ENCODE measurements at regions not wholly inside any gene's neighbourhood (a gene's known extent, or its start where the extent isn't known, plus 50 kb on each side); places are given as distances from the start of the nearest gene placed in this dataset.

DNA sequence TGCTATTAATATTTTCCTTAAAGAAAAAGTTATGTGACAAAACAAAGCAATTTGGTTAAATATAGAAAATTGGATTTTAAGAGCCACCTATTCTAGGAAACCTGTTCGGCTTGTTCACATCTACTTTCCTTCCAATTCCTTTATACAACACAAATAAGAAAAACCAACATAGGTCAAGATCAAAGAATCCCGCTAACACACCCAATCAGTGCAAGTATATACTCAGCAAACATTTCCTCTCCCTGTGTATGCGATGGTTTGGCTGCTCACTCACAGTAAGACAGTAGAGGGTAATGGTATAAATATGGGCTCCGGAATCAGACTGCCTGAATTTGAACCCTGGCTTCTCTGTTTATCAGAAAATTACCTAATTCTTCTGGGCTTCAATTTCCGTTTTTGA, 757.5 kb upstream of the ZNF608 start:
- H3K9me3 ChIP-seq (ENCODE audit: control insufficient read depth, low read length, poor library complexity, severe bottlenecking), result no peaks in the 10 kb centered on the region
- no peaks in the 10 kb centered on the region for H3K27me3 Mint-ChIP-seq
- H3K27ac Mint-ChIP-seq, result no peak overlapping the region
- H3K4me1 Mint-ChIP-seq, result no peaks in the 10 kb centered on the region
- no peak overlapping the region for H3K4me3 Mint-ChIP-seq
- H3K36me3 Mint-ChIP-seq (ENCODE audit: low read depth), result no peaks in the 10 kb centered on the region
- DNase-seq, result no peak
- no peak for ATAC-seq

DNA sequence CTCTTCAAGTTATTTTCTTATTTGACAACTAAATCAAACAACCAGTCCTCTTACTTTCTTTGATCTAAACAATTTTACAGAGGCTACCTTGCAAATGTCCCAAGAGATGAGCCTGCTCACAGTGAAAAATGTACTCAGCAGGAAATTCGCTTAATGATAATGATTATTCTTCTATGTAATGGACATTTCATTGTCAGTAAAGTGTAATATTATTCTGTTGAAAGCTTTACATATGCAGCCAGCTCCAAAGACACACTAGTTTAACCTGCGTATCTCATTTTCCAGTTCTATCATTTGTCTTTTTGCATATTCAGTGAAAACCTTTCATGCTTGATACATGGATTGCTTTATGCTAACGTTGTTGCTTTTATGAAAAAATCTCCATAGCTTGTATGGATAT, 758.7 kb upstream of the ZNF608 start:
- Mint-ChIP-seq H3K36me3 (ENCODE audit: low read depth) (no peaks in the 10 kb centered on the region), H3K4me1 (no peaks in the 10 kb centered on the region), H3K27ac (no peak overlapping the region), H3K4me3 (no peak overlapping the region), H3K27me3 (no peaks in the 10 kb centered on the region)
- DNase-seq (no peak), ATAC-seq (no peak)
- no peaks in the 10 kb centered on the region for H3K9me3 ChIP-seq (ENCODE audit: control insufficient read depth, low read length, poor library complexity, severe bottlenecking)

DNA sequence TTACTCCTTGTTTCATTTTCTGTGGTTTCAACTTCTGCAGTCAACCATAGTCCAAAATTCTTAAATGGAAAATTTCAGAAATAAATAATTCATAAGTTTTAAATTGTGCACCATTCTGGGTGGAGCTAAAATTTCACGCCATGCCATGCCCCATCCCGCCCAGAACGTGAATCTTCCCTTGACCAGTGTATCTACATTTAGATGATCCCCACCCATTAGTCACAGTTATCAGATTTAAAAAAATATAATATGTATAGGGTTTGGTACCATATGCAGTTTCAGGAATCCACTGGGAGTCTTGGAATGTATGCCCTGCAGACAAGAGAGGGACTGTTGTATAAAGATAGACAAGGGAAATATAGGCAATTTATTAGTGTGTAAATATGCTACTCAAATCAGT, 759.7 kb upstream of the ZNF608 start:
- DNase-seq (no peak), ATAC-seq (no peak)
- Mint-ChIP-seq H3K27ac (no peak overlapping the region), H3K36me3 (ENCODE audit: low read depth) (no peaks in the 10 kb centered on the region), H3K4me3 (no peak overlapping the region), H3K27me3 (no peaks in the 10 kb centered on the region), H3K4me1 (no peaks in the 10 kb centered on the region)
- no peaks in the 10 kb centered on the region for H3K9me3 ChIP-seq (ENCODE audit: control insufficient read depth, low read length, poor library complexity, severe bottlenecking)

DNA sequence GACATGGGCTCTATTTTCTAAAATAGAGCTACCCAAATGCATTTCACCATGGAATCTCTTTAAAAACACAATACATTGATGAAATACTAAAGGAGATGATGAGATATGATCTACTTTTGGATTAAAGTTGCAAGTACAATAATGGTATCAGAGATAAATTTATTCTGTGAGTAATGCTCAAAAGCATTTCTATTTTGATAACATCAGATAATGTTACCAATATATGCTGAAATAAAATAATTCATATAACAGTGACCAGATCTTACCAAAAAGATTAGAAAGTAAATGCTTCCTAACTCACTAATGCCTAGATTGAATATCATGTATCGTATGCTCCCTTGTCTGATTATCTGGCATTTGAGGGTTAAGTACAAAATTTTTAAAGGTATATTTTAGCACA, 761.8 kb upstream of the ZNF608 start:
- no peaks in the 10 kb centered on the region for H3K36me3 Mint-ChIP-seq (ENCODE audit: low read depth)
- H3K27me3 Mint-ChIP-seq, result no peaks in the 10 kb centered on the region
- H3K27ac Mint-ChIP-seq, result no peak overlapping the region
- no peak for ATAC-seq
- no peak overlapping the region for H3K4me3 Mint-ChIP-seq
- H3K9me3 ChIP-seq (ENCODE audit: control insufficient read depth, low read length, poor library complexity, severe bottlenecking), result no peaks in the 10 kb centered on the region
- no peaks in the 10 kb centered on the region for H3K4me1 Mint-ChIP-seq
- no peak for DNase-seq

DNA sequence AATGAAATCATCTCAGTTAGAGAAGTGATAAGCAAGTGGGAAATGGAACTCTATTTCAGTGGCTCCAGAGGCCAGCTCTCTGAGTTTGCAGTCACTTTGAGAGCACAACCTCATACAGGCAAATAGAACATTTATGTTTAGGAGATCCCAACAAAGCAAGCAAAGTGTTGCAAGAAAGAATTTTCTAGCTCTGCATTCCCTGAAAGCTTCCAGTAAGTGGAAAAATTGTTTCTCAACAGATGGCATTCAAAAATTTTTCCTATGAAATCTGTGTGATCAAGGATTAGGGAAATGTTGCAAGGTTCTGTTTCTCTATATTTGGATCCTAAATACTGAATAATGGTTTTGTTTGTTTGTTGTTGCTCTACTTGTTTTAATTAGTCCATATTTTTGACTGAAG, 764.2 kb upstream of the ZNF608 start:
- no peaks in the 10 kb centered on the region for H3K9me3 ChIP-seq (ENCODE audit: control insufficient read depth, low read length, poor library complexity, severe bottlenecking)
- ATAC-seq, result no peak
- Mint-ChIP-seq H3K27me3 (no peaks in the 10 kb centered on the region), H3K4me1 (no peaks in the 10 kb centered on the region), H3K27ac (no peak overlapping the region), H3K36me3 (ENCODE audit: low read depth) (no peaks in the 10 kb centered on the region), H3K4me3 (no peak overlapping the region)
- DNase-seq, result no peak

DNA sequence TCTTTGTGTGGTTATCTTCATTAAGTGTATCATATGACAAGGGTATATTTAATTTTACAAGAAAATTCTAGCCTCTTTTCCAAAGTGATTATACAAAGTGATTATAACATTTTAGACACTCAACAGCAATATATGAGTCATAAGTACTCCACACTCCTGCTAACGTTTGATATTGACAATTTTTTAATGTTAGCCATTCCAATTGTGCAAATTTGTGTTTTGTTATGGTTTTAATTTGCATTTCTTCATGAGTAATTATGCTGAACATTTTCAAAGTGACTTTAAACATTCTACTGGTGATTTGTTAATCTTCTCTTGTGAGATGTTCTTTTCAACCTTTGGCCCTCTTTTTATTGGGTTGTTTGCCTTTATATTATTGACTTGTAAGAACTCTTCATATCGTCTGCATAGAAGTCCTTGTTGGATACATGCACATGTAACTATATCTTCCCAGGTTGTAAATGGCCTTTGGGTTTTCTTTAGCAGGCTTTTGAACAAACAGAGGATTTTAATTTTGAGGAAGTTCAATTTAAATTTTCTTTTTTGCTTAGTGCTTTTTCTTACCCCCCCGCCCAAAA, 771.6 kb upstream of the ZNF608 start:
- Mint-ChIP-seq H3K27me3 (no peaks in the 10 kb centered on the region), H3K4me1 (no peaks in the 10 kb centered on the region), H3K36me3 (ENCODE audit: low read depth) (no peaks in the 10 kb centered on the region), H3K27ac (no peak overlapping the region), H3K4me3 (no peak overlapping the region)
- no peaks in the 10 kb centered on the region for H3K9me3 ChIP-seq (ENCODE audit: control insufficient read depth, low read length, poor library complexity, severe bottlenecking)
- ATAC-seq (no peak), DNase-seq (no peak)

DNA sequence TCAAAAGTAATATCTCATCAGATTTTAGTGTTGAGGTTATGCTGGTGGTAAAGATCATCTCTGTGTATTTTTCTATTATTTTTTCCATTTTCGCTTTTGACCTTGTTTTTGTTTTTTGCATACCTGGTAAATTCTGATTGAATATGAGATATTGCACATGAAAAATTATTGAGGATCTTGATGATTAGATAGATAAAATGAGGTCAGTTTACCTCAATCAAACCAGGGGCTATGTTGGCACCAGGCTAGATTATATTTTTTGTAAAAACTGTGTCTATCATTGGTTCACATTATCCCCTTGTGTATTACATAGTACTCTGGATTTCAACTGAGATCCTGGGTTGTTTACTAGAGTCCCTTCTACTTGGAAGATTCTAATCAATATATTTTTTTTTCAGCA, 774.9 kb upstream of the ZNF608 start:
- Mint-ChIP-seq H3K4me1 (no peaks in the 10 kb centered on the region), H3K36me3 (ENCODE audit: low read depth) (no peaks in the 10 kb centered on the region), H3K4me3 (no peak overlapping the region), H3K27ac (no peak overlapping the region), H3K27me3 (no peaks in the 10 kb centered on the region)
- no peak for ATAC-seq
- no peak for DNase-seq
- no peaks in the 10 kb centered on the region for H3K9me3 ChIP-seq (ENCODE audit: control insufficient read depth, low read length, poor library complexity, severe bottlenecking)

DNA sequence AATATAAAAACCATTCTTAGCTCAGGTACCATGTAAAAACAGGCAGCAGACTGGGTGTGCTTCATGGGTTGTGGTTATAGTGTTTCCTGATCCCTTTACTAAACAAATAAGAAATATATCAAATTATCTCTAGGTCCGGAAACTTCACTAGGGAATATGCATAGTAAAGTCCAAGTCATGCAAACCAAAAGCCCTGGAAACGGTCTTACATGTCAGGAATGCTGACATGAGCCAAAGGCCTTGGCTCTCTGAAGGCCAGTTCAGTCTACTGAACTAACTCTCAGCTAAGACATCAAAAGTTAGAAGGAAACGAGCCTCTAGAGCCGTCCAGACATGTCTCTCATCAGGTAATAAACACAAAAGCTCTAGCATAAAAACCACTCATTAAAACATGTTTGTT, 778.9 kb upstream of the ZNF608 start:
- Mint-ChIP-seq H3K36me3 (ENCODE audit: low read depth) (no peaks in the 10 kb centered on the region), H3K4me3 (no peak overlapping the region), H3K4me1 (no peaks in the 10 kb centered on the region), H3K27me3 (no peaks in the 10 kb centered on the region), H3K27ac (no peak overlapping the region)
- no peak for DNase-seq
- no peak for ATAC-seq
- H3K9me3 ChIP-seq (ENCODE audit: control insufficient read depth, low read length, poor library complexity, severe bottlenecking), result no peaks in the 10 kb centered on the region

DNA sequence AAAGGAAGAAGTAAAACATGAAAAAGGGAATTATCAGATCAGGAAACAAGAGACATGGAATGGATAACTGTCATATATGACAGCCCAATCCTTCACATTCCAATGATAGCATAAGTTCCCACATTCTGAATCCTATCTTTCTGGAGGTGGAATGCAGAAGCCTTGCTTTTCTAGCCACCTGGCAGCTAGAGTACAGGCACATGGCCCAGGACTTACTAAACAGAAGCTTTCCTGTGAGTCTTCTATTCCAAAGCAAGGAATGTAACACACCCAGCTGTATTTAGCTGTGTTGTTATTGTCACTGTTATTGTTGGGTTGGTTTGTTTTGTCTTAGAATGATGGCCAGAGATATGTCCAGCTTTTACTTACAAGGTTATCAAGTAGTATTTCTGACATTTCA, 780.5 kb upstream of the ZNF608 start:
- Mint-ChIP-seq H3K4me3 (no peak overlapping the region), H3K27ac (no peak overlapping the region), H3K4me1 (no peaks in the 10 kb centered on the region), H3K36me3 (ENCODE audit: low read depth) (no peaks in the 10 kb centered on the region), H3K27me3 (no peaks in the 10 kb centered on the region)
- DNase-seq (no peak), ATAC-seq (no peak)
- H3K9me3 ChIP-seq (ENCODE audit: control insufficient read depth, low read length, poor library complexity, severe bottlenecking), result no peaks in the 10 kb centered on the region

DNA sequence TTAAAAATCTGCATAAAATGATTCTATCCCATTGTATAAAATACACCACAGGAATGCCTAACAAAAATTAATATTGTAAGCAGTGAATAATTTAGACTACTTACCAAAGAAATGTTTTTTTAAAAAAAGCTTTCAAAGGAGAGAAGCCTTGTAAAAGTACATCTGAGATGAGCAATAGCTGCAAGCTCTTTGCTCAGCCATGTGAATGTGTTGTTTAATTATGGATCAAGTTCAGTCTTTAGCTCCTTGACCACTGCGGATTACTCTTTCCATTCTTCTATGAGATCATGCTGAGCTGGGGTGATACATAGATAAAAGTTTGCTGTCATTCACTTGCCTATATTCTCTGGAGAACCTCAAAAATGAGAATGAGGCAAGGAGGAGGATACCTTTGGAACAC, 782.4 kb upstream of the ZNF608 start:
- Mint-ChIP-seq H3K36me3 (ENCODE audit: low read depth) (no peaks in the 10 kb centered on the region), H3K4me3 (no peak overlapping the region), H3K27ac (no peak overlapping the region), H3K27me3 (no peaks in the 10 kb centered on the region), H3K4me1 (no peaks in the 10 kb centered on the region)
- DNase-seq, result no peak
- no peak for ATAC-seq
- H3K9me3 ChIP-seq (ENCODE audit: control insufficient read depth, low read length, poor library complexity, severe bottlenecking), result no peaks in the 10 kb centered on the region

DNA sequence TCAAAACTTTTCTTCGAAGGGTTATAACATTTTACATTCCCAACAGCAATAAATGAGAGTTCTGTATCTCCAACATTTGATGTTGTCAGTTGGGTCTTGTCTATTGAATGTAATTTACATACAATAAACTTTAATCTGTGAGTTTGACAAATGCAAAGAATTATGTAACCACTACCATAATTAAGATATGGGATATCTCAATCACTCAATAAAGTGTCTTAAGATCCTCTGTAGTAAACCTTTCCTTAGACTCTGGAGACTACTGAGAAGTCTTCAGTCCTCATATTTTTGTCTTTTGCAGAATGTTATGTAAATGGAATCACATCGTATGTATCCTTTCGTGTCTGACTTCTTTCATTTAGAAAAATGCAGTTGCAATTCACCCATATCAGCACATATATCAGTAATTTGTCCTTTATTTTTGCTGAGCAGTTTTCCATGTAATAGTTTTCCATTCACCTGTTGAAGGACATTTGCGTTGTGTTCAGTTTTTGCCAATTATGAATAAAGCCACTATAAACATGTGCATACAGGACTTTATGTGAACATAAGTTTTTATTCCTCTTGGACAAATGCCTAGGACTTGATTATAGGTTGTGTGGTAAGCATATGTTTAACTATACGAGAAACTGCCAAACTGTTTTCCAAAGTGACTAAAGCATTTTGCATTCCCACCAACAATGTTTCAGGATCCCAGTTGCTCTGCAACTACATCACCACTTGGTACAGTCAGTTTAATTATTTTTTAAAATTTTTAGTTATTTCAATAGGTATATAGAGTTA, 784.6 kb upstream of the ZNF608 start:
- ATAC-seq (no peak), DNase-seq (no peak)
- no peak overlapping the region for H3K4me3 Mint-ChIP-seq
- no peaks in the 10 kb centered on the region for H3K9me3 ChIP-seq (ENCODE audit: control insufficient read depth, low read length, poor library complexity, severe bottlenecking)
- H3K27ac Mint-ChIP-seq, result no peak overlapping the region
- H3K27me3 Mint-ChIP-seq, result no peaks in the 10 kb centered on the region
- no peaks in the 10 kb centered on the region for H3K4me1 Mint-ChIP-seq
- H3K36me3 Mint-ChIP-seq (ENCODE audit: low read depth), result no peaks in the 10 kb centered on the region

DNA sequence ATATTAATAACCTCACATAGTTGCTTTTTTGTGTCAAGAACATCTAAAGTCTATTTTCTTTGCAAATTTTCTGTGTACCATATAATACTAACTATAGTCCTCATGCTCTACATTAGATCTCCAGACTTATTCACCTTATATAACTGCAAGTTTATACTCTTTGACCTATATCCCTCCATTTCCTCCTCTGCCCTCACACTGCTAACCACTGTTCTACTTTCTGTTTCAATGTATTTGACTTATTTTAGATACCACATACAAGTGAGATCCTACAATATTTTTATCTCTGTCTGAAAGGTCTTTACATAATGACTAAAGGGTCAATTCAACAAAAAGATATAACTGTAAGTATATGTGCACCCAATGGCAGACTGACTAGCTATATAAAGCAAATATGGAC, 789.7 kb upstream of the ZNF608 start:
- Mint-ChIP-seq H3K4me1 (no peaks in the 10 kb centered on the region), H3K4me3 (no peak overlapping the region), H3K36me3 (ENCODE audit: low read depth) (no peaks in the 10 kb centered on the region), H3K27me3 (no peaks in the 10 kb centered on the region), H3K27ac (no peak overlapping the region)
- DNase-seq (no peak), ATAC-seq (no peak)
- no peaks in the 10 kb centered on the region for H3K9me3 ChIP-seq (ENCODE audit: control insufficient read depth, low read length, poor library complexity, severe bottlenecking)

DNA sequence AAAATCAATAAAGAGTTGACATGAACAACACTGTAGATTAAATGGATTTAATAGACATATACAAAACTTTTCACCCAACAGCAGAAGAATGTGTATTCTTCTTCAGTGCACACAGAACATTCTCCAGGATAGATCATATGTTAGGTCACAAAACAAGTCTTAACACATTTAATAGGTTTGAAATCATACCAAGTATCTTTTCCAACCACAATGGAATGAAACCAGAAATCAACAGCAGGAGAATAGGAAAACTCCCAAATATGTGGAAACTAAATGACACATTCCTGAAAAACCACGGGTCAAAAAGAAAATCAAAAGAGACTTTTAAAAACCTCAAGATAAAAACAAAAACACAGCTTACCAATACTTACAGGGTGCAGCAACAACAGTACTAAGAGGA, 790.1 kb upstream of the ZNF608 start:
- Mint-ChIP-seq H3K4me1 (no peaks in the 10 kb centered on the region), H3K4me3 (no peak overlapping the region), H3K36me3 (ENCODE audit: low read depth) (no peaks in the 10 kb centered on the region), H3K27ac (no peak overlapping the region), H3K27me3 (no peaks in the 10 kb centered on the region)
- DNase-seq (no peak), ATAC-seq (no peak)
- no peaks in the 10 kb centered on the region for H3K9me3 ChIP-seq (ENCODE audit: control insufficient read depth, low read length, poor library complexity, severe bottlenecking)

DNA sequence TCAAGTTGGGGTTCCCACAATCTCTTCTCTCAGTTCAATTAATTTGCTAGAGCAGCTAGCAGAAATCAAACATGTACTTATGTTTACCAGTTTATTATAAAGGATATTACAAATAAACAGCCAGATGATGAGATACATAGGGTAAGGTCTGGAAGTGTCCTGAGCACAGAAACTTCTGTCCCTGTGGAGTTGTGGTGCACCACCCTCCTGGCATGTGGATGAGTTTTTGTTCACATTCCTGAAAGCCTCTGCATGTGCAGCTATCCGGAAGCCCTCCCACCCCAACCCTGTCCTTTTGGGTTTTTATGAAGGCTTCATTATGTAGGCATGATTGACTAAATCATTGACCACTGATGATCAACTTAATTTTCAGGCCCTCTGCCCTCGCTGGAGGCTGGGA, 791.2 kb upstream of the ZNF608 start:
- H3K27ac Mint-ChIP-seq, result no peak overlapping the region
- no peak overlapping the region for H3K4me3 Mint-ChIP-seq
- ATAC-seq, result no peak
- no peaks in the 10 kb centered on the region for H3K4me1 Mint-ChIP-seq
- no peaks in the 10 kb centered on the region for H3K36me3 Mint-ChIP-seq (ENCODE audit: low read depth)
- no peaks in the 10 kb centered on the region for H3K9me3 ChIP-seq (ENCODE audit: control insufficient read depth, low read length, poor library complexity, severe bottlenecking)
- H3K27me3 Mint-ChIP-seq, result no peaks in the 10 kb centered on the region
- no peak for DNase-seq
